Heart right ventricle (tissue), 16 donors: ENCODE measurements at regions not wholly inside any gene's neighbourhood (a gene's known extent, or its start where the extent isn't known, plus 50 kb on each side); places are given as distances from the start of the nearest gene placed in this dataset.

ENCODE experiments used
- ATAC-seq, 8 donors: fragments of 200-7000 bp; cut with Tn5 transposase; one replicate each; pipeline ENCODE4 v1.9.1; 2020; ENCODE audit warnings: mild to moderate bottlenecking in 8 of 8, moderate library complexity in 8 of 8, moderate number of reproducible peaks in 1 of 8
- DNase-seq, 2 donors: peaks; one replicate each; pipeline ENCODE4 v3.0.0-alpha.2; 2020
- H3K27ac ChIP-seq, 10 donors: fragments of 200-600 bp; sonication (generic) in 2 of 10; one replicate each; pipeline versions ENCODE4 v1.5.0 to v1.8.0; 2020 to 2022; ENCODE audit warnings: mild to moderate bottlenecking in 3 of 10
- H3K27me3 ChIP-seq, 7 donors: fragments of 200-600 bp; one replicate each; pipeline ENCODE4 v1.8.0; 2021 to 2022; ENCODE audit warnings: mild to moderate bottlenecking in 2 of 7
- H3K36me3 ChIP-seq, 9 donors: fragments of 200-600 bp; sonication (generic) in 1 of 9; one replicate each; pipeline versions ENCODE4 v1.5.0 to v1.8.0; 2020 to 2022; ENCODE audit warnings: mild to moderate bottlenecking in 2 of 9
- H3K4me1 ChIP-seq, 9 donors: fragments of 200-600 bp; sonication (generic) in 1 of 9; one replicate each; pipeline versions ENCODE4 v1.5.0 to v1.8.0; 2020 to 2022; ENCODE audit warnings: mild to moderate bottlenecking in 4 of 9
- H3K4me3 ChIP-seq, 10 donors: fragments of 200-600 bp; sonication (generic) in 2 of 10; one replicate each; pipeline versions ENCODE4 v1.5.0 to v1.8.0; 2020 to 2022; ENCODE audit warnings: mild to moderate bottlenecking in 7 of 10, moderate library complexity in 2 of 10
- H3K9me3 ChIP-seq, 11 donors: fragments of 200-600 bp in 10 of 11; sonication (generic) in 2 of 11; one replicate each; pipeline versions ENCODE4 v1.5.0 to v1.8.0; 2013 to 2022; ENCODE audit warnings: mild to moderate bottlenecking in 2 of 11, control low read depth in 1 of 11, moderate library complexity in 1 of 11
- CTCF ChIP-seq, 9 donors: fragments of 200-600 bp; sonication (generic) in 2 of 9; IDR thresholded peaks; one replicate each; pipeline versions ENCODE4 v1.5.0 to v1.8.0; 2021 to 2022; ENCODE audit warnings: antibody characterized with exemption in 9 of 9, mild to moderate bottlenecking in 5 of 9, moderate library complexity in 1 of 9
- WGBS, 2 donors: extraction: QIAGEN DNeasy Blood & Tissue Kit; methylation state at CpG; one replicate each; pipeline ENCODE4 v1.1.7; 2013; ENCODE audit warnings: inconsistent platforms in 1 of 2; 5-methylcytosine and 5-hydroxymethylcytosine counted together
- intact Hi-C, 10 donors: fragments of 100-400 bp; cut with DNase I; formaldehyde crosslinking; loops; one replicate each; pipeline versions ENCODE4 v1.11.1 to v1.14.2; 2022
- donor health status: Arrhythmogenic right ventricular cardiomyopathy.
- donor health status: ischemic (EF 13 %, LVEDD 7.1; RV severe dilation, severe dysfunction).
- donor health status: healthy with polysubstance abuse.
- donor health status: DM: no; HTN: yes; CAD: no.
- donor health status: DM: no; HTN: no; CAD: no.
- donor health status: ischemic (EF 25% LVEDD 6.9; RV normal size, moderate dysfunction).
- donor health status: ischemic (EF 25% LVEDD 5.7; RV mildly dilated, moderate dysfunction).
- donor health status: healthy.
- donor health status: DM: yes; HTN: yes; CAD: no.
- donor health status: Ischemic cardiomyopathy.
- donor health status: ischemic (EF 35%, LVEDD 5.7; RV mildly dilated, moderate dysfunction).
- donor health status: nonischemic (EF 11% LVEDD 7.7; RV severe dilation, severe dysfunction).
- donor health status: DM: yes; HTN: yes; CAD: no.
- donor health status: PGD.
- donor health status: ischemic (EF 29% LVEDD 5.4; RV normal size, mild dysfunction).
- donor health status: nonischemic (EF 23%, LVEDD 6.1; RV moderate dilation, normal function).

GRCh38 chr2:167401309-167401708 is 513.0 kb downstream of the XIRP2 start:
- H3K9me3 ChIP-seq = peaks cover 0 to 5% (median 0%) of the 10 kb centered on the region in 11 donors
- DNase-seq (no peak), ATAC-seq (no peak)
- intact Hi-C loops = no loop called here
- no peak overlapping the region for H3K4me3 ChIP-seq
- TF ChIP-seq CTCF (IDR thresholded peaks at IDR 0.05) = no peak
- H3K27me3 ChIP-seq = no peaks in the 10 kb centered on the region
- no peaks in the 10 kb centered on the region for H3K36me3 ChIP-seq
- H3K27ac ChIP-seq = no peak overlapping the region
- peaks cover 0 to 7% (median 0%) of the 10 kb centered on the region in 9 donors for H3K4me1 ChIP-seq

- TF ChIP-seq CTCF (IDR thresholded peaks at IDR 0.05) = no peak
- ATAC-seq (no peak), DNase-seq (no peak)
- intact Hi-C loops = no loop called here
- 80 to 84% methylated on average over 2 of the region's 2 CpGs for WGBS, 2 donors
- Histone ChIP-seq H3K9me3 (peaks cover 0 to 5% (median 0%) of the 10 kb centered on the region in 11 donors), H3K4me1 (peaks cover 0 to 7% (median 0%) of the 10 kb centered on the region in 9 donors), H3K27me3 (no peaks in the 10 kb centered on the region), H3K36me3 (no peaks in the 10 kb centered on the region), H3K4me3 (no peak overlapping the region), H3K27ac (no peak overlapping the region)
Observed at GRCh38 chr2:167400546-167400945, 512.3 kb downstream of the XIRP2 start.

GRCh38 chr2:167398873-167399272 is 510.6 kb downstream of the XIRP2 start:
- Histone ChIP-seq H3K9me3 (peaks cover 0 to 5% (median 0%) of the 10 kb centered on the region in 11 donors), H3K4me3 (no peak overlapping the region), H3K27ac (no peak overlapping the region), H3K36me3 (no peaks in the 10 kb centered on the region), H3K4me1 (peaks cover 0 to 7% (median 0%) of the 10 kb centered on the region in 9 donors), H3K27me3 (no peaks in the 10 kb centered on the region)
- TF ChIP-seq CTCF (IDR thresholded peaks at IDR 0.05) = no peak
- DNase-seq (peak in 1 of 2 donors; percentile 9), ATAC-seq (peak in 5 of 8 donors; percentile 42 to 80 (median 65))
- 57 to 64% methylated on average over 3 of the region's 3 CpGs for WGBS, 2 donors
- intact Hi-C loops = no loop called here

- Histone ChIP-seq H3K36me3 (no peaks in the 10 kb centered on the region), H3K4me3 (no peak overlapping the region), H3K9me3 (no peaks in the 10 kb centered on the region), H3K4me1 (no peaks in the 10 kb centered on the region), H3K27ac (no peak overlapping the region), H3K27me3 (no peaks in the 10 kb centered on the region)
- 89 to 91% methylated on average over 1 of the region's 1 CpG for WGBS, 2 donors
- no peak for ATAC-seq
- no peak for TF ChIP-seq CTCF (IDR thresholded peaks at IDR 0.05)
- DNase-seq = no peak
- intact Hi-C loops = no loop called here
Observed at GRCh38 chr2:167388901-167389300, 500.6 kb downstream of the XIRP2 start.
